GM19035 (cell line): ENCODE measurements at regions not wholly inside any gene's neighbourhood (a gene's known extent, or its start where the extent isn't known, plus 50 kb on each side); places are given as distances from the start of the nearest gene placed in this dataset.
"Not testable (repeated sequence)": the region's sequence is repeated elsewhere in the genome, so short reads cannot be mapped to it uniquely, and the experiment has no call there.

Source experiments
- ATAC-seq: cut with Tn5 transposase; IDR thresholded peaks from one replicate; pipeline ENCODE4 v1.9.1; 2021; ENCODE audit not compliant: unreplicated experiment

DNA sequence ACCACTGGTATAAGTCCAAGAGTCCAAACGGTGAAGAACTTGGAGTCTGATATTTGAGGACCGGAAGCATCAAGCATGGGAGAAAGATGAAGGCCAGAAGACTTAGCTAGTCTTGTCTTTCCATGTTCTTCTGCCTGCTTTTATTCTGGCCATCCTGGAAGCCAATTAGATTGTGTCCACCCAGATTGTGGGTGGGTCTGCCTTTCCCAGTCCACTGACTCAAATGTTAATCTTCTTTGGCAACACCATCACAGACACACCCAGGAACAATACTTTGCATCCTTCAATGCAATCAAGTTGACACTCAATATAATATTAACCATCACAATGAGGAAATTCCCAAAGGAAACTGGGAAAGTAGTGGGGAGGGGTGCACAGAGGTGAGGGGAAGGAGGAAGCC is 340.1 kb downstream of the BMP4 start:
- ATAC-seq: not testable (repeated sequence)

DNA sequence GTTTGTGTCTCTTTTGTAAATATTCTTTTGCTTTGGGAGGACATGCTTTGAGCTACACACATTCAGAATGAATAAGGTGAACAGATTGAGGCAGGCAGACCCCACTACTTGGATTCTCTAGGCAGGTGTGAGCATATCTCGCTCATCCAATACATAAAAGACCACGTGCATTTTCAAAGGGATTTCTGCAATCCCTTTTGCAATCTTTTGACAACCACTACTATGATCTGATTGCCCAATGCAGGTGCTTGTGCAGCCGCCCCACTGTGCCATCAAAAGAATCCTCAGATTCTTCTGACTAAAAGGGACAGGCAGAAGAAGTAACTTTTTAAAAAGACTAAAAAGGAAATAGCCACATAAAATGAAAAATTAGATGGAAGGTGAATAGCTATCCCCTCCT is 341.4 kb downstream of the BMP4 start:
- ATAC-seq: no peak

DNA sequence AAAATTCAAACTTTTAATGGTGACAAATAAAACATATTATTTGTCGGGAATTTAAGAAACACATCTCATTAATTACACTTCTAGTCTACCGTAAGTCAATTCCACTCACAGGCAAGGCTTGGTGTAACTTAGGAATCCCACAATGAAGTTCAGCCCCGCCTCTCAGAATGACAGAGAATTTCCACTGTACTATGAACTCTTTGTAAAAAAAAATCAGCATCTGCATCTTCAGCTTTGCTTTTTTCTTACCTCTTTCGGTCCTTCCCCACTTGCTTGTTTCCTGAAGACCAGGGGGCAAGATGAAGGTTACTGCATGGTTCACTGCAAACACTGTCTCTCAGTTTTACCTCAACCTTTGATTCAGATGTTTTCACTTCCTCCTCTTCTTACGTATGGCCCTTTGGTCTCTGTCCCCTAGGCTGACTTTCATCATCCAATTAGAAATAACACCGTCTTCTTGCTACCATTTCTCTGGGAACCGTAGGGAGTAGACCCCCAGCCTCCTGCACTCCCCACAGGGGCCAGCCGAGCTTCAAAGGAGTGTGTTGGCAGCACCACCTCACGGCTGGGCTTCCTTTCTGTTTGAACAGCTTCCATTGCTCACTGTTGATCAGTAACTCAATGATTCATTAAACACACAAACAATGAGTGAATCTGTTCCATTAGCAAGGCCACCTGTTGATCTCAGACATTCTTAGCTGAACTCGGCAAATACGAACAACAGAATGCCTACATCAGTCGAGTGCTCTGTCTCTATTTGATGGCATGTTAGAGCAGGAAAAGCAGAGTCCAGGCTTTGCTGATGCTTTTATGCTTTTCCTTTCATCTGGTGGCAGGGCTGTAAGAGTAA is 343.0 kb downstream of the BMP4 start:
- peak; percentile 98 for ATAC-seq

DNA sequence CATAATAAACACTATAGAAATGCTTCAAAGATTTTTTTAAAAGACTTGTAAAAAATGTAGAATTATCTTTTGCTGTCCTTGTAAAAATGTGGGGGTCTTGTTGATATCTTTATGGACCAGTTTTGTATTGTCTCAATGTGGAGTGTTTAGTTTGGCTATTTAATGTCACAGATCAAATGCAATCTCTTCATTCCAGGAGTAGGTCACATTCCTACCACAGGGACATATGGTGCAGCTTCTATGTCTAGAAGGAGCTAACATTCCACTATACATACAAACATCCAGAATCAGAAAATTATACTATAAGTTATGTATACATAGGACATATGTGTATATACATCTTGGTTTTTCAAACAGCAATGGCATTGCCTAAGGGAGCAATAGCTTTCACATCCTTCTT is 345.7 kb downstream of the BMP4 start:
- ATAC-seq: no peak

DNA sequence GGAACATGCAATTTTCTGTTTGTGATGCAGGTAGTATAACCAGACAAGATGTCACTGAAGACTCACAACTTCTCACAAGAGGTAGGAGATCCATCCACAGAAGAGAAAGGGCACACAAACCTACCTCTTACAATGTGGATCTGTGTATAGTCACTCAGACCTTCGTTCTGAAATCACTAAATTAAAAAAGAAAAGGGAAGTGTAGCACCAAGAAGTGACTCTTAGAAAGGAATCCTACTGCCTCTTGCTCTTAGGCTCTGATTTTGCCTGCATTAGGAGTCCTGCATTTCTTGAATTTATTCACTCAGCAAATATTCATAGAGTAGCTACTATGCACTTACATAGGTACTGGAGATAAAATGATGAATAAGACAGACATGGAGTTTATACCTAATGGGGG is 347.6 kb downstream of the BMP4 start:
- no peak for ATAC-seq

DNA sequence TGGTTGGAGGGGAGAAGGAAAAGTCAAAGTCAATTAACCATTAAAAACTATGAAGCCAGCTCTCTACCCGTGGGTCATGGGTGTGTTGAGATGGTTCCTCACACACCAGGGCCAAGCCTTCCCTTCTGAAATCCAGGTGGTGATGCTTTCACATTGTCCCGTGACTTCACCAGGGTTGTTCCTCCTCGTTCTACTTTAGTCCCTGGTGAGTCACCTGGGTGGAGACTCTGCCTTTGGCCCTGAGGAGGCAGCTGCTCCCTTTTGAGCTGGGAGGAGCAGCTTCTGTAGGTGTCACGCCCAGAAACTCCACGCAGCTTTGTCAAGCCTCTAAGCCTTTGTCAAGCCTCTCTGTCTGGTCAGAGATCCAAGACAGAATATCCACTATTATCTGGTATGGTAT is 348.3 kb downstream of the BMP4 start:
- no peak for ATAC-seq

DNA sequence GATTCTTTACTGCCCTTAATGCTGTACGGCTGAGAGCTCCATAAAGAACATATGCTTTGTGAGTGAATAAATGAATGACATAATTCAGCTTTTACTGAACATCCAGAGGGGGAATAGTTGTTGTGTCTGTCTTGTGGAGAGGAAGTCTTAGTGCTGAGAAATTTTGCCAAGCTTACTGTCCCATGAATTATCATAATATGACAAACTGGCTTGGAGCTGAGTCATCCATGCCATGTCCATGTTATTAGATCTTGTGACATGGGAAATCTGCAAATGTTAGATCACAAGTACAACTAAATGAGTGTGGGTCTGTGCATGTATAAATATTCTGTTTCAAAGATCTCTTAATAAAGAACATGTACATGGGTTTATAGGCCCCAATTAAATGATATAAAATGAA is 350.4 kb downstream of the BMP4 start:
- no peak for ATAC-seq

DNA sequence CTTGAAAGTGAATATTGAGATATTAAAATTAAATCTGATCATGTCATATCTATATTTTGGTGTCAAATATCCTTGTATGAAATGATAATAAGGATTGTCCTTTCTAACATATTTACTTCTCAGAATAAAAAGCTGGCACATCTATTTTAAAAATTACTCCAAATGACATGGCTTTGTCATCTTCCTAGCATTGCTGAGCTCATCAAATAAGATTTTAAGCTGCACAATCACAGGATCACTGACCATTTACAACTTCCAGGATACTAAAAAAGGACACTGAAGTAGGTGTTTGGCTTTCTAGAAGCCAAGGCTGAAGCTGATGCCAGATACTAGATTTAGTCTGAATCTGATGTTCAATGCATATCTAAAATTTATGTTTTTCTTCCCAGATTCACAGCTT is 351.1 kb downstream of the BMP4 start:
- ATAC-seq: no peak

DNA sequence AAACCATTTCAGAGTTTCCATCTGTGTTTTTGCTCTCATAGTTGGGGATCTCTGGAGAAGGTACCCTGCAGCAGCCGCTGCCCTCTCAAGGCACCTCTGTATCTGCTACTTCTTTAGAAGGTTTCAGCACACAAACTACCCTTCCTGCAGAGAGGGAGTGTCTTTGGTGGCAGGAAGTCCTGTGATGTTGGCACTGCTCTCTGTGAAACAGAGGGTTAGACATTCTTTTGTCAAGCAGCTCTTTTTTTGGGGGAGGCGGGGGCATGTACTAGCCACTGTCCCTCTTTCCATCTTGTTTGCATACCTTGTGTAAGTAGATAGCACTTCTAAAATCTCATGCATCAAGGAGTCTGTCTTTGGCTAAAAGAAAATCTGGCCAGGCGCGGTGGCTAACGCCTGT is 352.6 kb downstream of the BMP4 start:
- ATAC-seq: no peak

DNA sequence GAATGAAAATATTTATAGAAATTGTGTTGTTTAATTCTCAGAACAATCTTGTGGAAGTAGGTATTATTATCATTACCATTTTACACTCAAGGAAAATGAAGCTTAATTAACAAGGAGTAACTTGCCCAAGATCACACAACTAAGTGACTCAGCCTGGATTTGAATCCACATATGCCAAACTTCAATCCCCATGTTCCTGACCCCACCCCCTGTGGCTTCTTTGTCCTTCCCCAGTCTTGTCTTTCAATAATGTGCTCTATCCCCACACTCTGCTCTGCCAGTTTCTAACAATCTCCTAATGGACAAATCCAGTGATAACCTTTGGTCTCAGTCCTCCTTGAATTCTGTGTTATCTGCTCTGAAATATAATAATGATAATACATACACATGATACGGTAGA is 355.2 kb downstream of the BMP4 start:
- no peak for ATAC-seq

DNA sequence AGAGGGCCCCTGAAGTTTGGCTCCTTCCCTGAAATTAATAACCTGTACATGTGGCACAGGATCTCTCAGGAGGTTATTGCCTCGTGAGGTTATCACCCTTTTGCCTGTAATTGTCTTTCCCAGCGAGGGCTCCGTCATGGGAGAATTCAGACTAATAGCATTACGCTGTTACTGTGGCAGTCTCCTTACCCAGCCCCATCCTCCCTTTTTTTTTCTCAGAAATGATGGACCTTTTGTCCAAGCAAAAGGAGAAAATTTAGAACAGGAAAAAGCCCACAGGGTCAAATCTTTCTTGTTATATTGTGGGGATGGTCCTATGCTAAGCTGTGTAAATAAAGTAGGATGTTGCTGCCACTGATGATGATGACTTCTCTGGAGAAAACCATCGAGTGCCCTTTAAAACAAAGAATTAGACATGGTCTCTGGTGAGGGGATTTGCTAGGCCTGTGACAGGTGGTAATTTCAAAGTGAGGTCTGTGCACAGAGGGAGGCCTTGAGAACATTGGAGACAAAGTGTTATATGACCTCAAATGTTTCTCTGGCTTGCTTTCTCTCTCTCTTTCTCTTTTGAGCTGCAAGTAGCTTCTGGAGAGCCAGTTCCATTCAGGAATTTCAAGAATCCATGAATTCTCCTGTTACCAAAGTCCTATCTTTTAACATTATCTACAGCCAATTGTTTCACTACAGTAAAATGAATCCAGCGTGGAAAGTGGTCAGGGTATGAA is 357.2 kb downstream of the BMP4 start:
- ATAC-seq: no peak

DNA sequence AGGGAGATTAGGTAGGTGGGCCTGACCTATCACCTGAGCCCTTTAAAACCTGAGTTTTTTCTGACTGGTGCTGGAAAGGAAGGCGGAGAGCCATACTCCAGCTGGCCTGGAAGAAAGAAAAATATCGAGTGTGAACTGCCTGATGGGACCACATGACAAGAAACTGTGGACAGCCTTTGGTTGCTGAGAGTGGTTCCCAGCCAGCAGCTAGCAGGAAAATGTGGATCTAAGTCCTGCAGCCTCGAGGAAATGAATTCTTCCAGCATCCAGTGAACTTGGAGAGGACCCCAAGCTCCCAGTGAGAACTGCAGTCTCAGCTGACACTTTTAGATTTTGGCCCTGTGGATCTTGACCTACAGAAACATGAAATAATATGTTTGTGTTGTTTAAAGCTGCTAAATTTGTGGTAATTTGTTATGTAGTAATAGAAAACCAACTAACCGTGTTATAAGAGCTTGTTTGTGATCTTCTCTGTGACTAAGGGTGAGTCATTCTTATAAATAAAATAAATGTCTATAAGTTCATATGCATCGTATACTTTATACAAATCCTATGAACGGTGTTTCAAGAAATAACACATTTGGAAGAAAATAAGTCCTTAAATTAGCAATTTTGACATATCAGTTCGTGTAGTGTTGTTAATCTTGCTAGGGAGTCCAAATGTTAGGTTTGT is 359.6 kb downstream of the BMP4 start:
- ATAC-seq: no peak

DNA sequence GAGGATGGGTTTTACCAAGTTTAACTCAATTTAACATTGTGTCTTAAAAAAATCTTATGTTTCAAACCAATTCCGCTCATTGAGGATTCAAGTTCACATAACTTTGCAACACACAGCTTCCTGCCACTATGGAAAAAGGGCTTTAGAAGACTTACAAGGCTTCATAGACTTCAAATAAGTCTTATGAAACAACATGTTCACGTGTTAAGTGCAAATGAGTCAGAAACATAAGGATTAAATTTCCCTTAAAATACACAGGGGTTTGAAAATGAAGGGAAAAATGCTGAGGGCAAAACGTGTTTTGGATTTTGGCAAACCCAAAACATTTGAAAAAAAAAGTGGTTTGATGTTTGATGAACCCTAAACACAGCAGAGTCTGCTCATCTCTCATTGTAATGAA is 364.8 kb downstream of the BMP4 start:
- ATAC-seq: no peak

DNA sequence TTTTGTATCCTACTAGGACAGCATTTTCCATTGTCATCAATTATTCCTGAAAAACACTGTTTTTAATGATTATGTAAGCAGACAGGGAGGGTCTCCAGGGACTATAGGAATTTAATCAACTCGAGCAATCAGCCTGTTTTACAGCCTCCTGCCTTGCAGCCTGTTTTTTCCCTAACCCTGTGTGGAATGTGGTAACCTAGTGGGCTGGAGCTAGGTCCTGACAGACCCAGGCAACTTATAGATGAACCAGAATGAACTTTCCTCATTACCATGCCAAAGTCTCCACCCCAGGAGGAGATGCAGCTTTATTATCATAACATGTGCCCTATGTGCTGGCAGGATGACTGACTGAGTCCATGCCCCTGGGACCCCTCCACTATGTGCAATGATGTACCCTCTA is 375.1 kb downstream of the BMP4 start:
- ATAC-seq: no peak

DNA sequence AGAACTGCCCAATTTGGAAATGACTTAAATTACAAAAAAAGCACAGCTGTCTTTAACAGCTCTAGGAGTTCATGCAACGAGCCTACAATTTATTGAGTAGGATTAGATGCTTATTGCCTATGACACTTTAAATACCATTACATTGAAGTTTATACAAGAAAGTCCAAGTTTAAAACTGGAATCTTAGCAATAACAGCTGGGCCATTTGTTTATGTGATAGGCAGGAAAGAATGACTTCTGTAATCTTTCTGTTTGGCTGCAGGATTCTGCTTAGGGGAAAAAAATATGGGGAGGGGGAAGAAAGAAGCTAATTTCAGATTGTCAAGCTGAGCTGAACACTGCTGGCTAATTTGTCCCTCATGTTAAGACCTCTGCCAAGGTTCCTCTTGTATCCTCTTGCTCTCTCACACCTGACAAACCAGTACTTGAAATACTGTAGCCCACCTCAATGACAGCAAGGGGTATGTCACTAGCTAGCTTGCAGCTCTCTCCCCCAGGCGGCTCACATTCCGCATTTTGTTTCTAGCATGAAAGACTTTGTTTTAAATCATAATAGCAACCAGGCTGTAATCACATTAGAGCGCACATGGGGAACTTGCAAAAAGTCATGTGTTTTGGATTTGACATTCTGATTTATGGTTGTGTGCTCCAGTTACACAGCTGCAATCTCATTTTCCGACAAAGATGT is 384.8 kb downstream of the BMP4 start:
- ATAC-seq: no peak

DNA sequence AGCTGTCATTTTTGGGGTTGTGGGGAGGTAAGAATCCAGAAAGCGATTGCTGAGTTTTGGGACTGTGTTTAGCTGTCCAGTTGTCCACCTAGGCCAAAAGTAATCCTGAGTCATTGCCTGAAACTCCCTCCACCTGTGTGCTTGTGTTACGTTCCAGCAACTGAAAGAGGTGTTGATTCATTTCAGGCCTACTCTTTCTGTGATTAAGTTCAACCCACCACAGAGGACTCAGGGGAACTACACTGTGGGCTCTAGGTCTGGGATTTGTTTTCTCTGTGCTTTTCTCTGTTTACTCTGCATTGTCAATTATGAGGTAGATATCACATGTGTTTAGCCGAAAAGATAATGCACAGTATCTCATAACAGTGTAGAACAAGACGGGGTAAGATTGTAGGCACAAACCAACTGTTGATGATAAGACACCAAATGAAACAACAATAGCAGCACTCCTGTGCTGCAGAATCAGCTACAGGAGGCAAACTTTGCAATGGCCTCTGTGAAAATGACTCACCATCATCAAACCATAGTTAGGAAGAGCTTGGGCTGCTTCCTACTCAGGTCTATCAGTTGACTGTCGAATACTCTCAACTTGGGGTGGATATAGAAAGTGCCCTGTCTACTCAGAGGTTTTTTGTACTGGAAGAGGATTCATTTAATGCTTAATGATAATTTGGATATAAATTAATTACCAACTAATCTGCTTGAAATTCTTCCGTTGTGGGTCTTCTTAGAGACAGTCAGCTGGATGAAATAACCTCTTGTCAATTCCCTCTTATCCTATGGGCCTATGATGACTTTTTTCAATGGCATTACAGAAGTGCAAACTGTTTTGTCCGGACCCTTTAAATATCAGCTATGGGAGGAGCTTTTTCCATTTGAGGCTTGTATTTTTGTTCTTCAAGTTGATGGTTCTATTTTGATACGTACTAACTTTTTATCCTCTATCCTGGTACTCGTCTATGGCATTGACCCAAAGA is 385.9 kb downstream of the BMP4 start:
- ATAC-seq: peak; percentile 97

DNA sequence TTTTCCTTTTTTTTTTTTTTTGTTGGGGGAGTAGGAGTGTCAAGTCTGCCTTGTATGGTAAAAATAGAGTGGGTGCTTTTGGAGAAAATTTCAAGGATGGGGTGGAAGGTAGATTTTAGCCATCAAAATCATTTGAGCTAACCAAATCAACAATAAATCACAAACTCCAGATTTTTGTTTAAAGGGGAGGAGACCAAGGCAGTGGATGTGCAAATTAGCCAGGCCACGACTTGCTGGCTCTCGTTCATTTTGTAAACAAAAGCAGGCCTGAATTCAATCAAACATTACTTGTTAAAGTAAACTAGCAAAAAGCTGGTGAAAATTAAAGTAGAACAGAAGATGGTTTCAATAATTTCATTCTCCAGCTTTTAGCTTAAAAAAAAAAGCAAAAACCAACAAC is 387.2 kb downstream of the BMP4 start:
- no peak for ATAC-seq

DNA sequence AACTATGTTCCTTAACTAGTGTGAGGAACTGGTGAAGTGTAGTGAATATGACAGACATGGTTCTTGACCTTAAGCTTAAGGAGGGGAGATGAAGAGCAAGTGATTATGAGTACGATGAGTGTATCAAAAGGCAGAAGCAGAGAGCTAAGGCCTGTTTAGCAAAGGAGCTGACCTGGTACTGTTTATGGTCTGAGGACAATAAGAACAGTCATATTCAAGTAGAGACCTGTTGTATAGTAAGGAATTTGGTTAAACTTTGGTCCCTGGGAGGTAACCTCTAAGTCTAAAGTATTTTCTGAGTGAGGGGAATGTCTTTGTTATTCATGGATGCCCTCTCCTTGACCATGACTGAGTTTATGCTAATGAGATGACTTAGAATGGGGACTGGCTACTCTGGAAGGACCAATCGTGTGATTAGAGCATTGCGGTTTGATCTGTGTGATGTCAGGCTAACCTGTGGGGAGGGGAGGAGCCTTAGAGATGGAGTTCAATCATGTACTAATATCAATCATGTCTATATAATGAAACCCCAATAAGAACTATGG is 389.3 kb downstream of the BMP4 start:
- no peak for ATAC-seq

DNA sequence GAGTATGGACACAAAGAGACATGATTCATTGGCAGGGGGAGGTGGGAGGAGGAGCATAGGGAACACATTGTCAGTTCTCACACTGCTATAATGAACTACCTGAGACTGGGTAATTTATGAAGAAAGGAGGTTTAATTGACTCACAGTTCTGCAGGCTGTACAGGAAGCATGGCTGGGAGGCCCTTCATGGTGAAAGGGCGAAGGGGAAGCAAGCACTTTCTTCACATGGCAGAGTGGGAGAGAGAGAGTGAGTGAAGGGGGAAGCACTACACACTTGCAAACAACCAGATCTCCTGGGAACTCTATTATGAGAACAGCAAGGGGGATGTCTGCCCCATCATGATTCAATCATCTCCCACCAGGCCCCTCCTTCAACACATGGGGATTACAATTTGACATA is 391.8 kb downstream of the BMP4 start:
- ATAC-seq: no peak

DNA sequence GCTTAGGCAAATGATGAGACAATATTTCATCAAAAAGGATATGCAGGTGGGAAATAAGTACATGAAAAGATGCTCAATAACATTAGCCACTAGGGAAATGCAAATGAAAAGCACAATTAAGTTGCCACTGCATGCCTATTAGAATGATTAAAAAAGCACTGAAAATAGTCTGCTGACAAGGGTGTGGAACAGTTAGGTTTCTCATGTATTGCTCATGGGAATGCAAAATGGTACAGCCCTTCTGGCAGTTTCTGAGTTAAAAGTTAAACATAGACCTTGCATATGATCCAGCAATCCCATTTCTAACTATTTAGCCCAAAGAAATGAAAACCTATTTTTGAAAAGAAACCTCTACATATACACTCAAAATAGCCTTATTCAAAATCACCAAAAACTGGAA is 393.0 kb downstream of the BMP4 start:
- ATAC-seq: no peak
